ENCODE measurements at regions not wholly inside any gene's neighbourhood (a gene's known extent, or its start where the extent isn't known, plus 50 kb on each side); places are given as distances from the start of the nearest gene placed in this dataset.

DNA sequence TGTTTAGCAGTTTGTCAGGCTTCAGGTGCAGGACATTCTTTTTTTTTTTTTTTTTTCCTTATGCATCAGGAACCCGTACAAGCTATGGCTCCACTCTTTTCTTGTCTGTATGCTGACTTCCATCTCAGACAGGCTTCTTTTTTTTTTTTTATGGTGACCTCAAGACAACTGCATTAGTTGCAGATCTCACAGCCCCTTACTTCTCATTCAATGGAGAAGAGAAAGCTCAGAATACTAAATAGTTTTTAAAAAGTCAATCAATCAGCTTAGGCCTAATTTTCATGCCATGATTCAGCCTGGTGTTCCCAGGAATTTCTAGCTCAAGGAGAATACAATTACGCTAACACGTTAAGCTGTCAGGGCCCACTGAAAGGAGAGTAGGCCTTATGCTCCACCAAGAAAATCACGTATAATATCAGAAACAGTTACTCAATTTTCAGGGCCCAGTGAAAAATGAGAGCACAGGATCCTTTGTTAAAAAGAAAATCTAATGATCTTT, 1596.0 kb upstream of the MIR17HG start:
- TF ChIP-seq, protein P1, sequence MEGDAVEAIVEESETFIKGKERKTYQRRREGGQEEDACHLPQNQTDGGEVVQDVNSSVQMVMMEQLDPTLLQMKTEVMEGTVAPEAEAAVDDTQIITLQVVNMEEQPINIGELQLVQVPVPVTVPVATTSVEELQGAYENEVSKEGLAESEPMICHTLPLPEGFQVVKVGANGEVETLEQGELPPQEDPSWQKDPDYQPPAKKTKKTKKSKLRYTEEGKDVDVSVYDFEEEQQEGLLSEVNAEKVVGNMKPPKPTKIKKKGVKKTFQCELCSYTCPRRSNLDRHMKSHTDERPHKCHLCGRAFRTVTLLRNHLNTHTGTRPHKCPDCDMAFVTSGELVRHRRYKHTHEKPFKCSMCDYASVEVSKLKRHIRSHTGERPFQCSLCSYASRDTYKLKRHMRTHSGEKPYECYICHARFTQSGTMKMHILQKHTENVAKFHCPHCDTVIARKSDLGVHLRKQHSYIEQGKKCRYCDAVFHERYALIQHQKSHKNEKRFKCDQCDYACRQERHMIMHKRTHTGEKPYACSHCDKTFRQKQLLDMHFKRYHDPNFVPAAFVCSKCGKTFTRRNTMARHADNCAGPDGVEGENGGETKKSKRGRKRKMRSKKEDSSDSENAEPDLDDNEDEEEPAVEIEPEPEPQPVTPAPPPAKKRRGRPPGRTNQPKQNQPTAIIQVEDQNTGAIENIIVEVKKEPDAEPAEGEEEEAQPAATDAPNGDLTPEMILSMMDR (IDR thresholded peaks at IDR 0.05) = no peak
- TF ChIP-seq POLR2A (IDR thresholded peaks at IDR 0.05) = no peak

Data from esophagus squamous epithelium (tissue), 4 donors.